ENCODE measurements at regions not wholly inside any gene's neighbourhood (a gene's known extent, or its start where the extent isn't known, plus 50 kb on each side); places are given as distances from the start of the nearest gene placed in this dataset.

GRCh38 chr13:23021906-23022305 is 158.9 kb upstream of the SGCG start:
- no CpG with 5 or more reads among the region's 5 CpGs for WGBS, 2 experiments (ENCODE audit: extremely low coverage in 2 of 2, insufficient read length in 1 of 2)
- in situ Hi-C loops (cut with MboI; ENCODE audit: low sequenced_read_pairs) = no loop called here
- DNase-seq = no peak
- H4K91ac ChIP-seq (ENCODE audit: insufficient read depth, low read depth, low read length) = no peak overlapping the region
- ATAC-seq (ENCODE audit: low read depth) = no peak
- H3K18ac ChIP-seq (ENCODE audit: low read depth, low read length) = no peak overlapping the region
- no peak overlapping the region for H3K14ac ChIP-seq (replicated peaks; ENCODE audit: low read depth, low read length)
- no peak overlapping the region for H3K23ac ChIP-seq (ENCODE audit: low read depth, low read length)
- no peak overlapping the region for H2BK120ac ChIP-seq (ENCODE audit: low read depth, low read length)
- no peaks in the 10 kb centered on the region for H4K20me1 ChIP-seq (ENCODE audit: insufficient read depth, low read length)
- H4K8ac ChIP-seq (ENCODE audit: low read depth in 2 of 2, low read length in 2 of 2) = no peak overlapping the region
- no peak overlapping the region for H2BK15ac ChIP-seq (ENCODE audit: low read depth, low read length)
- no peaks in the 10 kb centered on the region for H3K36me3 ChIP-seq (ENCODE audit: control insufficient read depth, insufficient read depth, low read length)
- H2AK9ac ChIP-seq (replicated peaks; ENCODE audit: low read depth, low read length, poor library complexity) = no peak overlapping the region
- ChIA-PET CTCF (no interaction called here), POLR2A (ENCODE audit: unreplicated experiment) (no interaction called here)
- no peak overlapping the region for H3K4me3 ChIP-seq (ENCODE audit: insufficient read depth, low read depth, low read length)
- no peaks in the 10 kb centered on the region for H3K9me3 ChIP-seq (ENCODE audit: control insufficient read depth, insufficient read depth, low read length)
- no peak overlapping the region for H3K4me2 ChIP-seq (ENCODE audit: low read depth, low read length)
- no peaks in the 10 kb centered on the region for H3K4me1 ChIP-seq (ENCODE audit: control insufficient read depth, insufficient read depth, low read length)
- H3K9me1 ChIP-seq (ENCODE audit: insufficient read depth, low read length) = no peaks in the 10 kb centered on the region
- H3K79me1 ChIP-seq (ENCODE audit: low read depth in 1 of 2, low read length in 2 of 2) = no peaks in the 10 kb centered on the region
- no peak overlapping the region for H4K5ac ChIP-seq (ENCODE audit: low read depth, low read length)
- TF ChIP-seq, protein P1, sequence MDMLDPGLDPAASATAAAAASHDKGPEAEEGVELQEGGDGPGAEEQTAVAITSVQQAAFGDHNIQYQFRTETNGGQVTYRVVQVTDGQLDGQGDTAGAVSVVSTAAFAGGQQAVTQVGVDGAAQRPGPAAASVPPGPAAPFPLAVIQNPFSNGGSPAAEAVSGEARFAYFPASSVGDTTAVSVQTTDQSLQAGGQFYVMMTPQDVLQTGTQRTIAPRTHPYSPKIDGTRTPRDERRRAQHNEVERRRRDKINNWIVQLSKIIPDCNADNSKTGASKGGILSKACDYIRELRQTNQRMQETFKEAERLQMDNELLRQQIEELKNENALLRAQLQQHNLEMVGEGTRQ (IDR thresholded peaks at IDR 0.05; ENCODE audit: low read depth, low read length) = no peak
- TF ChIP-seq NFE2L2 (IDR thresholded peaks at IDR 0.05; ENCODE audit: low read depth, low read length) (no peak), RCOR1 (IDR thresholded peaks at IDR 0.05; ENCODE audit: insufficient replicate concordance, low read length) (no peak), CTCF (conservative IDR thresholded peaks at IDR 0.05; ENCODE audit: low read depth, low read length) (no peak), MAFK (IDR thresholded peaks at IDR 0.05; ENCODE audit: low read depth, low read length) (no peak), RFX5 (IDR thresholded peaks at IDR 0.05; ENCODE audit: low read depth, low read length) (no peak), CHD1 (IDR thresholded peaks at IDR 0.05; ENCODE audit: low read depth, low read length) (no peak), POLR2A (IDR thresholded peaks at IDR 0.05; ENCODE audit: low read depth, low read length) (no peak), FOS (IDR thresholded peaks at IDR 0.05; ENCODE audit: low read depth, low read length) (no peak), SMC3 (IDR thresholded peaks at IDR 0.05; ENCODE audit: low read depth, low read length) (no peak)
- TF ChIP-seq, protein P2, sequence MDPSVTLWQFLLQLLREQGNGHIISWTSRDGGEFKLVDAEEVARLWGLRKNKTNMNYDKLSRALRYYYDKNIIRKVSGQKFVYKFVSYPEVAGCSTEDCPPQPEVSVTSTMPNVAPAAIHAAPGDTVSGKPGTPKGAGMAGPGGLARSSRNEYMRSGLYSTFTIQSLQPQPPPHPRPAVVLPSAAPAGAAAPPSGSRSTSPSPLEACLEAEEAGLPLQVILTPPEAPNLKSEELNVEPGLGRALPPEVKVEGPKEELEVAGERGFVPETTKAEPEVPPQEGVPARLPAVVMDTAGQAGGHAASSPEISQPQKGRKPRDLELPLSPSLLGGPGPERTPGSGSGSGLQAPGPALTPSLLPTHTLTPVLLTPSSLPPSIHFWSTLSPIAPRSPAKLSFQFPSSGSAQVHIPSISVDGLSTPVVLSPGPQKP (IDR thresholded peaks at IDR 0.05; ENCODE audit: borderline replicate concordance, low read depth, low read length) = no peak
- no peak overlapping the region for H2AK5ac ChIP-seq (ENCODE audit: low read depth, low read length)
- no peaks in the 10 kb centered on the region for H3K27me3 ChIP-seq (ENCODE audit: control insufficient read depth, insufficient read depth, low read length)
- no peak overlapping the region for H3K9ac ChIP-seq (ENCODE audit: low read depth, low read length)
- no peak overlapping the region for H3K56ac ChIP-seq (ENCODE audit: extremely low read depth, insufficient read depth, low read length)
- H3K27ac ChIP-seq (ENCODE audit: insufficient read depth, low read length) = no peak overlapping the region
- no peak overlapping the region for H2BK20ac ChIP-seq (ENCODE audit: low read depth, low read length)
- intact Hi-C loops (cut with micrococcal nuclease) = loop anchor here (2.0 to 5.0 kb wide), 2 partner anchors 219 to 295 kb away; no protein-coding TSS in a partner anchor
- H2BK5ac ChIP-seq (ENCODE audit: low read depth, low read length, poor library complexity, severe bottlenecking) = no peak overlapping the region
- BruUV-seq (replicated peaks) = no TSS peak
- H3K4ac ChIP-seq (ENCODE audit: low read depth, low read length) = no peak overlapping the region
- dilution Hi-C loops (cut with HindIII; ENCODE audit: low sequenced_read_pairs, unreplicated experiment) = no loop called here
- no peak overlapping the region for H2AFZ ChIP-seq (replicated peaks; ENCODE audit: low read length, poor library complexity)
